ENCODE measurements at regions not wholly inside any gene's neighbourhood (a gene's known extent, or its start where the extent isn't known, plus 50 kb on each side); places are given as distances from the start of the nearest gene placed in this dataset.

GRCh38 chr14:42673963-42674362, 1067.3 kb downstream of the LRFN5 start:
- TF ChIP-seq MLXIP (CRISPR knock-in tag; IDR thresholded peaks at IDR 0.05; ENCODE audit: borderline replicate concordance): no peak
- TF ChIP-seq HOXA3 (CRISPR knock-in tag; IDR thresholded peaks at IDR 0.05): no peak
- TF ChIP-seq RBAK (CRISPR knock-in tag; IDR thresholded peaks at IDR 0.05): no peak
- no peak for TF ChIP-seq TARDBP (CRISPR knock-in tag; IDR thresholded peaks at IDR 0.05)
- no peak for TF ChIP-seq FOXA3 (CRISPR knock-in tag; IDR thresholded peaks at IDR 0.05)
- TF ChIP-seq POLR2AphosphoS5 (IDR thresholded peaks at IDR 0.05; ENCODE audit: low read depth, low read length): no peak
- TF ChIP-seq, protein P1, sequence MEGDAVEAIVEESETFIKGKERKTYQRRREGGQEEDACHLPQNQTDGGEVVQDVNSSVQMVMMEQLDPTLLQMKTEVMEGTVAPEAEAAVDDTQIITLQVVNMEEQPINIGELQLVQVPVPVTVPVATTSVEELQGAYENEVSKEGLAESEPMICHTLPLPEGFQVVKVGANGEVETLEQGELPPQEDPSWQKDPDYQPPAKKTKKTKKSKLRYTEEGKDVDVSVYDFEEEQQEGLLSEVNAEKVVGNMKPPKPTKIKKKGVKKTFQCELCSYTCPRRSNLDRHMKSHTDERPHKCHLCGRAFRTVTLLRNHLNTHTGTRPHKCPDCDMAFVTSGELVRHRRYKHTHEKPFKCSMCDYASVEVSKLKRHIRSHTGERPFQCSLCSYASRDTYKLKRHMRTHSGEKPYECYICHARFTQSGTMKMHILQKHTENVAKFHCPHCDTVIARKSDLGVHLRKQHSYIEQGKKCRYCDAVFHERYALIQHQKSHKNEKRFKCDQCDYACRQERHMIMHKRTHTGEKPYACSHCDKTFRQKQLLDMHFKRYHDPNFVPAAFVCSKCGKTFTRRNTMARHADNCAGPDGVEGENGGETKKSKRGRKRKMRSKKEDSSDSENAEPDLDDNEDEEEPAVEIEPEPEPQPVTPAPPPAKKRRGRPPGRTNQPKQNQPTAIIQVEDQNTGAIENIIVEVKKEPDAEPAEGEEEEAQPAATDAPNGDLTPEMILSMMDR (CRISPR knock-in tag; IDR thresholded peaks at IDR 0.05): no peak
- TF ChIP-seq BCL3 (CRISPR knock-in tag; IDR thresholded peaks at IDR 0.05): no peak
- TF ChIP-seq ZHX2 (IDR thresholded peaks at IDR 0.05; ENCODE audit: low read depth): no peak
- TF ChIP-seq ZHX2 (CRISPR knock-in tag; IDR thresholded peaks at IDR 0.05; ENCODE audit: borderline replicate concordance): no peak
- TF ChIP-seq RAD21 (CRISPR knock-in tag; IDR thresholded peaks at IDR 0.05): no peak
- TF ChIP-seq GABPB1 (CRISPR knock-in tag; IDR thresholded peaks at IDR 0.05): no peak
- TF ChIP-seq ZSCAN22 (CRISPR knock-in tag; IDR thresholded peaks at IDR 0.05): no peak
- no peak for TF ChIP-seq ZFP36 (IDR thresholded peaks at IDR 0.05; ENCODE audit: borderline replicate concordance, low read depth, low read length, partially characterized antibody)
- no peak for TF ChIP-seq ZBTB1 (CRISPR knock-in tag; IDR thresholded peaks at IDR 0.05; ENCODE audit: borderline replicate concordance)
